ENCODE measurements at regions not wholly inside any gene's neighbourhood (a gene's known extent, or its start where the extent isn't known, plus 50 kb on each side); places are given as distances from the start of the nearest gene placed in this dataset.

- TF ChIP-seq POLR2AphosphoS5 (IDR thresholded peaks at IDR 0.05; ENCODE audit: low read depth, low read length) (no peak), CTCF (IDR thresholded peaks at IDR 0.05) (no peak)
Observed at GRCh38 chr13:74250738-74251190, 116.6 kb upstream of the KLF12 start.

Measured in Panc1 (cell line).